CD14-positive monocyte (primary cell): ENCODE measurements at regions not wholly inside any gene's neighbourhood (a gene's known extent, or its start where the extent isn't known, plus 50 kb on each side); places are given as distances from the start of the nearest gene placed in this dataset.

Experiments used
- DNase-seq, 3 donors: peaks; one replicate each; pipeline ENCODE4 v3.0.0-alpha.2; 2011 to 2022
- H2AFZ ChIP-seq: 2 replicates; pipeline ENCODE4 v1.6.0; 2012; ENCODE audit warnings: mild to moderate bottlenecking, low read depth, low read length, inconsistent platforms; ENCODE audit not compliant: insufficient read depth, poor library complexity, severe bottlenecking
- H3K27ac ChIP-seq, 2 donors: 1 replicate in 1 of 2; 2 replicates in 1 of 2; pipeline ENCODE4 v1.5.1; 2012 to 2013; ENCODE audit warnings: low read length in 2 of 2, control low read depth in 1 of 2, inconsistent platforms in 1 of 2, low read depth in 1 of 2, mild to moderate bottlenecking in 1 of 2
- H3K27me3 ChIP-seq, 2 donors: one replicate each; pipeline versions ENCODE4 v1.6.0 to v1.6.1; 2011 to 2013; ENCODE audit warnings: low read length in 2 of 2; ENCODE audit not compliant: control insufficient read depth in 2 of 2, insufficient read depth in 2 of 2
- H3K36me3 ChIP-seq, 2 donors: replicated peaks in 1 of 2; 1 replicate in 1 of 2; 2 replicates in 1 of 2; pipeline versions ENCODE4 v1.5.1 to v1.6.1; 2012 to 2013; ENCODE audit warnings: low read length in 2 of 2, control low read depth in 1 of 2, inconsistent platforms in 1 of 2, mild to moderate bottlenecking in 1 of 2; ENCODE audit not compliant: insufficient read depth in 2 of 2, control insufficient read depth in 1 of 2
- H3K4me1 ChIP-seq, 2 donors: 1 replicate in 1 of 2; 2 replicates in 1 of 2; pipeline versions ENCODE4 v1.5.1 to v1.6.1; 2012 to 2013; ENCODE audit warnings: low read length in 2 of 2, control low read depth in 1 of 2, inconsistent platforms in 1 of 2, mild to moderate bottlenecking in 1 of 2, moderate library complexity in 1 of 2; ENCODE audit not compliant: insufficient read depth in 2 of 2, control insufficient read depth in 1 of 2
- H3K4me2 ChIP-seq: replicated peaks from 2 replicates; pipeline ENCODE3; 2012; ENCODE audit warnings: low read length, moderate library complexity, mild to moderate bottlenecking; ENCODE audit not compliant: poor library complexity, severe bottlenecking; ENCODE audit errors: extremely low read depth
- H3K4me3 ChIP-seq, 3 experiments: fragments of 200-600 bp in 1 of 3; sonication (generic) in 1 of 3; replicated peaks in 1 of 3; 1 replicate in 2 of 3; 2 replicates in 1 of 3; pipeline ENCODE4 v1.5.1; 2011 to 2013; ENCODE audit warnings: low read length in 3 of 3, mild to moderate bottlenecking in 3 of 3, control low read depth in 2 of 3, low read depth in 2 of 3, inconsistent platforms in 1 of 3, moderate library complexity in 1 of 3
- H3K79me2 ChIP-seq: 2 replicates; pipeline ENCODE4 v1.6.0; 2012; ENCODE audit warnings: mild to moderate bottlenecking, control low read depth, inconsistent platforms, low read length, moderate library complexity; ENCODE audit not compliant: insufficient read depth
- H3K9ac ChIP-seq: 2 replicates; pipeline ENCODE4 v1.6.0; 2017; ENCODE audit warnings: low read length, mild to moderate bottlenecking; ENCODE audit not compliant: insufficient read depth, poor library complexity, severe bottlenecking
- H3K9me3 ChIP-seq, 2 donors: replicated peaks in 1 of 2; 1 replicate in 1 of 2; 2 replicates in 1 of 2; pipeline versions ENCODE4 v1.5.1 to v1.6.1; 2012 to 2013; ENCODE audit warnings: low read length in 2 of 2, control low read depth in 1 of 2; ENCODE audit not compliant: control insufficient read depth in 1 of 2, insufficient read depth in 1 of 2
- H4K20me1 ChIP-seq: 2 replicates; pipeline ENCODE4 v1.6.0; 2012; ENCODE audit warnings: mild to moderate bottlenecking, low read length, control low read depth, moderate library complexity; ENCODE audit not compliant: insufficient read depth
- H3K27ac Mint-ChIP-seq, 7 donors: one replicate each; pipeline ENCODE4 v1.8.0; 2020; ENCODE audit warnings: mild to moderate bottlenecking in 7 of 7, mixed read lengths in 7 of 7, moderate library complexity in 6 of 7, inconsistent platforms in 2 of 7
- H3K27me3 Mint-ChIP-seq, 3 donors: one replicate each; pipeline ENCODE4 v1.8.0; 2021 to 2022; ENCODE audit warnings: low read depth in 3 of 3, mild to moderate bottlenecking in 3 of 3, mixed read lengths in 3 of 3, moderate library complexity in 3 of 3, inconsistent platforms in 1 of 3
- H3K36me3 Mint-ChIP-seq, 2 donors: one replicate each; pipeline ENCODE4 v1.8.0; 2020; ENCODE audit warnings: mixed read lengths in 2 of 2, inconsistent platforms in 1 of 2, mild to moderate bottlenecking in 1 of 2
- H3K4me1 Mint-ChIP-seq: one replicate; pipeline ENCODE4 v1.8.0; 2020; ENCODE audit warnings: mild to moderate bottlenecking, mixed read lengths
- H3K4me3 Mint-ChIP-seq, 2 donors: one replicate each; pipeline ENCODE4 v1.8.0; 2020; ENCODE audit warnings: mild to moderate bottlenecking in 2 of 2, mixed read lengths in 2 of 2, moderate library complexity in 1 of 2
- H3K9me3 Mint-ChIP-seq, 7 donors: one replicate each; pipeline ENCODE4 v1.8.0; 2020 to 2022; ENCODE audit warnings: mixed read lengths in 7 of 7, mild to moderate bottlenecking in 6 of 7, moderate library complexity in 6 of 7, inconsistent platforms in 2 of 7
- CTCF ChIP-seq: fragments of 200-600 bp; IDR thresholded peaks from one replicate; pipeline ENCODE4 v1.8.0; 2022; ENCODE audit warnings: antibody characterized with exemption, mild to moderate bottlenecking
- whole genome bisulfite sequencing: methylation state at CpG from one replicate; pipeline ENCODE4 v1.1.5; 2013; ENCODE audit warnings: missing lambda C conversion rate; ENCODE audit not compliant: insufficient coverage; 5-methylcytosine and 5-hydroxymethylcytosine counted together
- intact Hi-C, 2 donors: fragments of 100-400 bp; cut with micrococcal nuclease; formaldehyde crosslinking; loops; one replicate each; pipeline versions ENCODE4 v1.15.0 to v1.15.1; 2023

- Histone ChIP-seq H3K27me3 (no peaks in the 10 kb centered on the region), H3K9ac (no peak overlapping the region), H3K36me3 (no peaks in the 10 kb centered on the region), H3K27ac (no peak overlapping the region), H3K4me2 (no peak overlapping the region), H4K20me1 (no peaks in the 10 kb centered on the region), H2AFZ (no peak overlapping the region), H3K4me3 (no peak overlapping the region), H3K9me3 (no peaks in the 10 kb centered on the region), H3K79me2 (no peaks in the 10 kb centered on the region), H3K4me1 (no peaks in the 10 kb centered on the region)
- no peak for DNase-seq
- Mint-ChIP-seq H3K36me3 (no peaks in the 10 kb centered on the region), H3K4me1 (no peaks in the 10 kb centered on the region), H3K4me3 (no peak overlapping the region), H3K27ac (no peak overlapping the region), H3K27me3 (no peaks in the 10 kb centered on the region), H3K9me3 (peaks cover 0 to 3% (median 0%) of the 10 kb centered on the region in 7 donors)
- intact Hi-C loops: no loop called here
- no peak for TF ChIP-seq CTCF
- 92% methylated on average over 1 of the region's 5 CpGs for WGBS
These were observed 811.0 kb upstream of the GJE1 start for GRCh38 chr6:141321493-141322347.

GRCh38 chr6:141316236-141316635 is 816.5 kb upstream of the GJE1 start:
- Histone ChIP-seq H3K27ac (no peak overlapping the region), H3K79me2 (no peaks in the 10 kb centered on the region), H3K4me1 (no peaks in the 10 kb centered on the region), H3K27me3 (no peaks in the 10 kb centered on the region), H2AFZ (no peak overlapping the region), H3K4me3 (no peak overlapping the region), H3K36me3 (no peaks in the 10 kb centered on the region), H3K4me2 (no peak overlapping the region), H4K20me1 (no peaks in the 10 kb centered on the region), H3K9me3 (no peaks in the 10 kb centered on the region), H3K9ac (no peak overlapping the region)
- no peak for DNase-seq
- no peak for TF ChIP-seq CTCF
- no peaks in the 10 kb centered on the region for H3K27me3 Mint-ChIP-seq
- H3K4me1 Mint-ChIP-seq: no peaks in the 10 kb centered on the region
- no peaks in the 10 kb centered on the region for H3K36me3 Mint-ChIP-seq
- H3K27ac Mint-ChIP-seq: no peak overlapping the region
- H3K9me3 Mint-ChIP-seq: peaks cover 0 to 4% (median 0%) of the 10 kb centered on the region in 7 donors
- intact Hi-C loops: no loop called here
- H3K4me3 Mint-ChIP-seq: no peak overlapping the region
- WGBS: no CpG with 5 or more reads among the region's 5 CpGs
